Fibroblast of gingiva (primary cell): ENCODE measurements at regions not wholly inside any gene's neighbourhood (a gene's known extent, or its start where the extent isn't known, plus 50 kb on each side); places are given as distances from the start of the nearest gene placed in this dataset.
"Not testable (repeated sequence)": the region's sequence is repeated elsewhere in the genome, so short reads cannot be mapped to it uniquely, and the experiment has no call there.

ENCODE experiments used
- DNase-seq: peaks from one replicate; pipeline ENCODE4 v3.0.0-alpha.2; 2011; ENCODE audit warnings: low read depth

GRCh38 chr1:82366689-82367088 lies 566.0 kb downstream of the ADGRL2 start:
- DNase-seq, result no peak

DNA sequence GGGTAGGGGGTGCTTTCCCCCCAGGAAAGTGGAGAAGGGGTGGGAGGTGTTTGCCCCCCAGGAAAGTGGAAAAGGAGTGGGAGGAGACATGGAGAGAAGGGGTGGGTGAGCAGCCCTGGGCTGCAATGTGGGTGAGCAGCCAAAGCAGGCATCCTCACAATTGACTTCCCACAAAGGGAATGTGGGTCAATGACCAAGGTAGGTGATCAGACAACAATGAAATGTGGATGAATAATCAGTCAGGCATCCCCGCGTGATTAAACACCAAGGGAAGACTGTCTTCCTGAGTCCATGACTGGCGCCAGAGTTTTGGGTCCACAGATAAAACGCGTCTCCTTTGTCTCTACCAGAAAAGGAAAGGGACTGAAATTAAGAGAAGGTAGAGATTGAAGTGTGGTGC lies 558.8 kb downstream of the ADGRL2 start:
- not testable (repeated sequence) for DNase-seq

GRCh38 chr1:82358706-82359105 lies 558.0 kb downstream of the ADGRL2 start:
- DNase-seq, result not testable (repeated sequence)

GRCh38 chr1:82354546-82354945 lies 553.8 kb downstream of the ADGRL2 start:
- DNase-seq, result not testable (repeated sequence)

DNA sequence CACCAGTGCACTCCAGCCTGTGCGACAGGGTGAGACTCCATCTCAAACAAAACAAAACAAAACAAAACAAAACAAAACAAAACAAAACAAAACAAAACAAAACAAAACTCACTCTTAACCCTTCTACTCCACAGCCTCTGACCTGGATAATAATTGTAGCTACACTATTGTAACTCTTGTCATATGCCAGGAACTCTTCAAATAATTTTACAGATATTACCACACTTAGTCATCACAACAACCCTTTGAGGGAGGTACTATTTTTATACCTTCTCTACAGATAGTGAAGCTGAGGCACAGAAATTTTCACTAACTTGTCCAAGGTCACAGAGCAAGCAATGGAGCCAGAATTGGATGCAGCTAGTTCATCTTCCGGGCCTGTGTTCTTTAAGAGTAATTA lies 547.8 kb downstream of the ADGRL2 start:
- no peak for DNase-seq

GRCh38 chr1:82346141-82346540 lies 545.4 kb downstream of the ADGRL2 start:
- no peak for DNase-seq

GRCh38 chr1:82343381-82343780 lies 542.6 kb downstream of the ADGRL2 start:
- DNase-seq, result peak; percentile 81

DNA sequence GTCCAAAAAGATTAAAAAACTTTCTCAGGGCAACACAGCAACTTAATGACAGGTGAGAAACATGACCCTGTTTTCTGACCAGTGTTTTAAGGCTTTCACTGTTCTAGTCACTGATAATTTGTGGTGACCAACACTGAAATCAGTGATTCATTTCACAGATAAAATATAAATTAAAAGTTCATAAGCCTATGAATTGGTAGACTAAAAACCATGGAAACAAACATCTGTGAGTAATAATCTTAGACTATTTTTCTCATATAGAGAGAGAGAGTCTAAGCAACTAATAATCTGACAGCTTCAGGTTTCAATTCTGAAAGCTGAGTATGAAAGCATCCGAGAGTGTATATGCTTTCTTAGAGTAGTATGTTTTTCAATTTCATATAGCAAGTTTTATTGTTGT lies 536.9 kb downstream of the ADGRL2 start:
- DNase-seq, result no peak

GRCh38 chr1:82330330-82330729 lies 529.6 kb downstream of the ADGRL2 start:
- DNase-seq, result no peak

GRCh38 chr1:82329226-82329625 lies 528.5 kb downstream of the ADGRL2 start:
- no peak for DNase-seq

DNA sequence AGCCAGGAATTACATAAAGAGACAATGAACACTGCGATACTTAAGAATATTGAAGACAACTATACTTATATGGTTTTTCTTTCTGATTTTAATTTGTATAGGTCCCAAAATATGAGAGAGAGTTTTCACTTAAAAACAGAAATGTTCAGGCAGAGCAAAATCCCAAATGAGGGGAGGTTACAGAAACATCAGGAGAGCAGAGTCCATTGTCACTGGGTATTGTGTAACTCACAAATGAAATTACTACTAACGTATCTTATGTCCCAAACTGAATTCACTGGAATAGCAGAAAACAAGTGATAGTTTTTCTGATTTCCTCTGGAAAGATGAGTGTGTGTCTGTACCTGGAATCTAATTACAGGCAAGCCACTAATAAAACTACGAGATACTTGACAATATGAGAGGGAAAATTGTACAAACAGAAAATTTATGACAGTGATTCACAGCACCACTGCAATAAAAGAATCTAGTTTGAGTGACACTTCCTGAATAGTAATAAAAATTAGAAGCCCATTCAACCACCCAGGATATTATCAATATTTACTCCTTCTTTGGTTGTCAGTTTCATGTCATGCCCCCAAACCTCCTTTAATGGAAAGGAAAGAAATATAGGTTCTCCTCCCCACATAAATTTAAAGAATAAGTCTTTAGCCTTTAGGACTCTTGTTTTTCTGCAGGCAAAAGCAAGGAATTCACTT lies 522.6 kb downstream of the ADGRL2 start:
- DNase-seq, result no peak

DNA sequence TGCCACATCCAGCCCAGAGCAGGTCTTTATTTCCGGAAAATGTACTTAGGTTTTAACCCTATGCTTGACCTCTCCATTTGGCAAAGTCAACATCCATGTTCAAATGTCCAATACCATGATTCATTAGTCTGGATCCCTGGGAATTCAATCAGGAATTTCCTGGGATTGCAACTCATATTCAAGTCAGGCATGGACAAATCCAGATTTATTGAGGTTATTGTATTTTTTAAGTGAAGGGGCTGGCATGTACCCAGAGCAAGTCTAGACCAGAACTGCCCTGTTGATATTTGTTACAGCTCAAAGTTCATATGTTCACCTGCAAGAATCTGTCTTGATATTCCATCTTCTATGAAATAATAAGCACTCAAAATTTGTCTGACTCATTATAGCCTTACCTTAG lies 521.1 kb downstream of the ADGRL2 start:
- no peak for DNase-seq

DNA sequence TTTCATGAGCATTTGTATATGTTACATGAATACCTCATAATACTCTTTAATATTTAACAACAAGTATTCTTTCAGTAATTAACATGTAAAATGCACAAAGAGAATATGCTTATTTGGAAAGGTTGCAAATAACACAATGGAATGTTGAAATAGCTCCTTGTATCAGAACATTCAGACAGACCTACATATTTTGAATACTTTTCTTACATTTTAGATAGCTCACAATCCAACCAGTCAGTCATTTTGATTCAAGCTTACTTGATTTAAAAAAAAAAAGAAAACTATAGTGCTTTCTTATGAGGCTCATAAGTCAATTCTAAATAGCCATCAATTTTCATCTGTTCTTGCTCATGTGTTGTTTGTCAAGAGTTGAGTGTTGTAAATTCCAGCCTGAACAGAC lies 518.8 kb downstream of the ADGRL2 start:
- DNase-seq, result peak; percentile 3

- DNase-seq, result no peak
These were observed 518.2 kb downstream of the ADGRL2 start for GRCh38 chr1:82318921-82319320.

GRCh38 chr1:82318265-82318664 lies 517.5 kb downstream of the ADGRL2 start:
- DNase-seq, result peak; percentile 12

- no peak for DNase-seq
These were observed 516.9 kb downstream of the ADGRL2 start for GRCh38 chr1:82317671-82318070.

DNA sequence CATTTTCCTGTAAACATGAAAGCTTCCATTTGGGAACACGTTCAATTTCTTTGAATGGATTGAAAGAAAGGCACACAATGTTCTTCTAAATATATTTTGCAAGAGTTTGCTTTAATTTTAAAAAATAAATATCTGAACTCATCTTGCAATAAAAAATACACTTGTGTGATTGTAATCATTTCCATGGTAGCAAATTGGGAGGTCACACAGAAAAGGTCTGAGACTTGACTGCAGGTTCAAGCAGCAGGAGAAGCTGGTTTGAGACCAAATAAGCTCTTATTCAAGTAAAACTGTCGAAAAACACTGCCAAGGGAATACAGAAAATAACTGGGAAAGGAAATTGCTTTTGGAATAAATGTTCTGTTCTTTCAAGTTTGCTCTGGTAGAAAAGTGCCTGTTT lies 498.9 kb downstream of the ADGRL2 start:
- peak; percentile 42 for DNase-seq

DNA sequence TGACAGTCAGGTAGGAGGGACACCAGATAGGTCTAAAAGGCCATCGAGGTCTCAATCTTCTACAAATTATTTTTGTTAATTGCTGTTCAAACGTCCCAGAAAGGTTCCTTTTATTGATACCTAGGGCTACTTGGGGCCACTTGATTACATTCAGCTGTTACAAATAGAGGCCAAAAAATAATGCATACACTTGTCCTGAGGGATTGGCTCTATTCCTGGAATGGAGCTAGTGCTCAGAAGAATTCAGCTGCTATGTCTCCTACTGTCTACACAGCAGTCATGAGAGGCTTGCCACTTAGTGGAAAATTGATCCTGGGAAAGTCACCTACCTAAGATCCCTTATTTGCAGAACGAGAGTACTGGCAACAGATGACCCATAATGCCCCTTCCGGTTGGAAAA lies 498.3 kb downstream of the ADGRL2 start:
- peak; percentile 11 for DNase-seq

GRCh38 chr1:82297139-82297896 lies 496.6 kb downstream of the ADGRL2 start:
- no peak for DNase-seq

GRCh38 chr1:82287556-82287955 lies 486.8 kb downstream of the ADGRL2 start:
- DNase-seq, result no peak

DNA sequence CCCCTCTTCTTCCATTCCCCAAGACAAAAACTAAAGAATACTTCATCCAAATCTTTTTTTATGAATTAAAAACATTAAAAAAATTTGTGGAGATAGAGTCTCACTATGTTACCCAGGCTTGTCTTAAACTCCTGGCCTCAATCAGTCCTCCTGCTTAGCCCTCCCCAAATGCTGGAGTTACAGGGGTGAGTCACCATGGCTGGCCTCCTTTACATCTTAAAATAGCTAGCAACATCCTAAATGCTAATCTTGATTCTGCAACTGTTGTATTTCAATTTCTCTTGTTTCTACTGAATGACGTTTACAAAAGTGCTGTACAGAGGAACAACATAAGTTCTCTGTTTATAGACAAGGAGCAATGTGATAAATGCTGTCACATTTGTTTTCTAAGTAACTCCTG lies 483.5 kb downstream of the ADGRL2 start:
- peak; percentile 48 for DNase-seq

- DNase-seq, result no peak
These were observed 478.5 kb downstream of the ADGRL2 start for GRCh38 chr1:82279241-82279640.

DNA sequence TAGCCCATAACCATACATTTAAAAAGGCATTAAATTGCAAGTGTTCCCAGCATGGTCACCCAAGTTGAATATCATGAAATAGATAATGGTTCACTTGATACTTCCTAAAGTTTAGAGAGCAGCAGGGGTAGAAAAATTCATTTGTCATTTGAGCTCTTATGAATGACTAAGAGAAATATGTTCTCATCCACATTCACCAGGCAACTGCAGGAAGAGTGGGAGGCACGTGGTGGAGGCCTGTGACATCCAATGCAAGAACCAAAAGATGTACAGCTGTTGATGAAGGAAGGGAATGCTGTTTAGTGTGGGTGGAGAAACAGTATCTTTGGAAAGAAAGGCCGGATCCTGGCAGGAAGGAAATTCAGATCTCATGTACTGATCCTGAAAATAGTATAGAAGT lies 473.1 kb downstream of the ADGRL2 start:
- DNase-seq, result peak; percentile 41

DNA sequence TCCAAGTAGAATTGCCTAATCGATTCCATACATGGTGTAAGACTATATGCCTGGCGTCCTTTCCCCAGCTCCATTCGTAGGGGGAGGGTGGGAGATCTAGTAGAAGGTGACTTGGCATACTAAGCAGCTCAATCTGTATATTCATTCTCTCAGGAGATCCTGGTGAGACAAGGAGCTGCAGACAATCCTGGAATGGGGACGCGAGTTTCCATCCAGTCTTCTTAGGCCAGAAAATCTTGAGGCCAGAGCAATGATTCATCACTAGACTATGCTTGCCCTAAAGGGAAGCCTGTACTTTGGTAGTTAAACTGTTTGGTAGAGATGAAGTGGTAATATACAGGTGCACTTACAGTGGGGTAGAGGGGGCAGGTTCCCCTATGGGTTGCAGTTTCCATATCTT lies 468.7 kb downstream of the ADGRL2 start:
- DNase-seq, result peak; percentile 64
